Activated CD8-positive, alpha-beta T cell treated with anti-CD3 and anti-CD28 coated beads for 36 hours (primary cell): ENCODE measurements at regions not wholly inside any gene's neighbourhood (a gene's known extent, or its start where the extent isn't known, plus 50 kb on each side); places are given as distances from the start of the nearest gene placed in this dataset.
"Not testable (repeated sequence)": the region's sequence is repeated elsewhere in the genome, so short reads cannot be mapped to it uniquely, and the experiment has no call there.

ENCODE experiments used
- ATAC-seq: fragments of 200-7000 bp; cut with Tn5 transposase; one replicate; pipeline ENCODE4 v1.10.0; 2021; ENCODE audit warnings: mild to moderate bottlenecking, moderate library complexity
- CTCF ChIA-PET: fragments of 350-600 bp; sonication (Branson Sonifier 250); formaldehyde crosslinking; loops from one replicate; lab custom pipeline; 2021; ENCODE audit warnings: antibody characterized with exemption; lab: Charles Lee
- POLR2A ChIA-PET: fragments of 350-600 bp; sonication (Branson Sonifier 250); formaldehyde crosslinking; loops from one replicate; lab custom pipeline; 2021; ENCODE audit warnings: antibody characterized with exemption; lab: Charles Lee
- DNase-seq: peaks from one replicate; pipeline ENCODE4 v3.0.0-alpha.2; 2020
- H3K27ac Mint-ChIP-seq: one replicate; pipeline ENCODE4 v1.8.0; 2021; ENCODE audit warnings: mild to moderate bottlenecking, mixed read lengths
- H3K27me3 Mint-ChIP-seq: one replicate; pipeline ENCODE4 v1.8.0; 2021; ENCODE audit warnings: mixed read lengths
- H3K36me3 Mint-ChIP-seq: one replicate; pipeline ENCODE4 v1.8.0; 2021; ENCODE audit warnings: low read depth, mixed read lengths
- H3K4me1 Mint-ChIP-seq: one replicate; pipeline ENCODE4 v1.8.0; 2021; ENCODE audit warnings: low read depth, mixed read lengths
- H3K4me3 Mint-ChIP-seq: one replicate; pipeline ENCODE4 v1.8.0; 2021; ENCODE audit warnings: mild to moderate bottlenecking, moderate library complexity, mixed read lengths
- H3K9me3 Mint-ChIP-seq: one replicate; pipeline ENCODE4 v1.8.0; 2021; ENCODE audit warnings: mixed read lengths
- CTCF ChIP-seq: fragments of 200-600 bp; IDR thresholded peaks from one replicate; pipeline ENCODE4 v1.8.0; 2022; ENCODE audit warnings: antibody characterized with exemption, mild to moderate bottlenecking
- intact Hi-C: fragments of 100-400 bp; cut with micrococcal nuclease; formaldehyde crosslinking; loops from one replicate; pipeline ENCODE4 v1.10.0; 2022

- H3K27ac Mint-ChIP-seq, result no peak overlapping the region
- ATAC-seq (no peak), DNase-seq (no peak)
- H3K27me3 Mint-ChIP-seq, result peaks cover 2% of the 10 kb centered on the region
- intact Hi-C loops, result no loop called here
- ChIA-PET POLR2A (no interaction called here), CTCF (no interaction called here)
- no peaks in the 10 kb centered on the region for H3K4me1 Mint-ChIP-seq
- no peak for TF ChIP-seq CTCF
- no peaks in the 10 kb centered on the region for H3K9me3 Mint-ChIP-seq
- H3K4me3 Mint-ChIP-seq, result no peak overlapping the region
- no peaks in the 10 kb centered on the region for H3K36me3 Mint-ChIP-seq
These were observed 111.5 kb downstream of the FAM174A start for GRCh38 chr5:100646691-100647090.

- H3K4me3 Mint-ChIP-seq, result no peak overlapping the region
- no peak for ATAC-seq
- H3K9me3 Mint-ChIP-seq, result no peaks in the 10 kb centered on the region
- H3K4me1 Mint-ChIP-seq, result no peaks in the 10 kb centered on the region
- no peak for TF ChIP-seq CTCF
- ChIA-PET CTCF (interaction anchor here (1.0 kb wide), 1 partner anchor 31 kb away, joined by 3 read pairs; no protein-coding TSS in a partner anchor), POLR2A (interaction anchor here (0.5 kb wide), 1 partner anchor 53 kb away, joined by 3 read pairs; no protein-coding TSS in a partner anchor)
- DNase-seq, result no peak
- H3K27me3 Mint-ChIP-seq, result no peaks in the 10 kb centered on the region
- H3K27ac Mint-ChIP-seq, result no peak overlapping the region
- H3K36me3 Mint-ChIP-seq, result no peaks in the 10 kb centered on the region
- intact Hi-C loops, result no loop called here
These were observed 112.5 kb downstream of the FAM174A start for GRCh38 chr5:100647461-100648230.

GRCh38 chr5:100654895-100655294, 119.7 kb downstream of the FAM174A start:
- Mint-ChIP-seq H3K27me3 (no peaks in the 10 kb centered on the region), H3K4me1 (no peaks in the 10 kb centered on the region), H3K9me3 (no peaks in the 10 kb centered on the region), H3K4me3 (no peak overlapping the region), H3K36me3 (no peaks in the 10 kb centered on the region), H3K27ac (no peak overlapping the region)
- ChIA-PET CTCF (no interaction called here), POLR2A (no interaction called here)
- intact Hi-C loops, result no loop called here
- DNase-seq (no peak), ATAC-seq (no peak)
- no peak for TF ChIP-seq CTCF

GRCh38 chr5:100656771-100657170, 121.6 kb downstream of the FAM174A start:
- CTCF ChIA-PET, result not testable (repeated sequence)

GRCh38 chr5:100659080-100659795, 124.1 kb downstream of the FAM174A start:
- intact Hi-C loops, result no loop called here
- DNase-seq (no peak), ATAC-seq (no peak)
- Mint-ChIP-seq H3K4me3 (no peak overlapping the region), H3K36me3 (no peaks in the 10 kb centered on the region), H3K27ac (no peak overlapping the region), H3K27me3 (no peaks in the 10 kb centered on the region), H3K4me1 (no peaks in the 10 kb centered on the region), H3K9me3 (no peaks in the 10 kb centered on the region)
- TF ChIP-seq CTCF, result no peak
- POLR2A ChIA-PET, result no interaction called here
- CTCF ChIA-PET, result interaction anchor here (1.1 kb wide), 1 partner anchor 22 kb away, joined by 3 read pairs; no protein-coding TSS in a partner anchor

More at GRCh38 chr5:100656771-100657170, 121.6 kb downstream of the FAM174A start:
- H3K36me3 Mint-ChIP-seq, ATAC-seq, H3K9me3 Mint-ChIP-seq, POLR2A ChIA-PET, DNase-seq, H3K27me3 Mint-ChIP-seq, intact Hi-C loops, H3K4me1 Mint-ChIP-seq, H3K4me3 Mint-ChIP-seq, H3K27ac Mint-ChIP-seq: not testable (repeated sequence)
